IMR-90 (cell line): ENCODE measurements at regions not wholly inside any gene's neighbourhood (a gene's known extent, or its start where the extent isn't known, plus 50 kb on each side); places are given as distances from the start of the nearest gene placed in this dataset.

ENCODE experiments used
- BHLHE40 ChIP-seq: fragments of 150-350 bp; IDR thresholded peaks from 2 replicates; pipeline ENCODE4 v1.6.1; 2016; ENCODE audit warnings: mild to moderate bottlenecking, low read depth, low read length
- CEBPB ChIP-seq: IDR thresholded peaks from 2 replicates; pipeline ENCODE4 v1.6.1; 2012; ENCODE audit warnings: low read depth, low read length, improper control_type of control experiment
- CHD1 ChIP-seq: IDR thresholded peaks from 2 replicates; pipeline ENCODE4 v1.6.1; 2012; ENCODE audit warnings: low read depth, low read length, improper control_type of control experiment
- FOS ChIP-seq: fragments of 150-350 bp; IDR thresholded peaks from 2 replicates; pipeline ENCODE4 v1.6.1; 2016; ENCODE audit warnings: low read depth, low read length
- MAFK ChIP-seq: IDR thresholded peaks from 2 replicates; pipeline ENCODE4 v1.6.1; 2012; ENCODE audit warnings: low read depth, low read length, improper control_type of control experiment
- MAZ ChIP-seq: IDR thresholded peaks from 2 replicates; pipeline ENCODE4 v1.6.1; 2012; ENCODE audit warnings: low read depth, mild to moderate bottlenecking, low read length, improper control_type of control experiment, moderate library complexity, borderline replicate concordance
- MXI1 ChIP-seq: IDR thresholded peaks from 2 replicates; pipeline ENCODE4 v1.6.1; 2012; ENCODE audit warnings: low read depth, mild to moderate bottlenecking, low read length, moderate library complexity, borderline replicate concordance
- POLR2A ChIP-seq: IDR thresholded peaks from 2 replicates; pipeline ENCODE4 v1.6.1; 2012; ENCODE audit warnings: mild to moderate bottlenecking, low read depth, low read length
- RCOR1 ChIP-seq: IDR thresholded peaks from 2 replicates; pipeline ENCODE4 v1.6.1; 2012; ENCODE audit warnings: mild to moderate bottlenecking, low read length, improper control_type of control experiment; ENCODE audit not compliant: insufficient replicate concordance
- RFX5 ChIP-seq: IDR thresholded peaks from 2 replicates; pipeline ENCODE4 v1.8.0; 2012; ENCODE audit warnings: low read depth, mild to moderate bottlenecking, low read length, moderate library complexity
- SMC3 ChIP-seq: fragments of 150-350 bp; IDR thresholded peaks from 2 replicates; pipeline ENCODE4 v1.6.1; 2016; ENCODE audit warnings: low read depth, mild to moderate bottlenecking, antibody characterized with exemption, low read length, moderate library complexity
- TF ChIP-seq, protein P1 (sequence below): conservative IDR thresholded peaks from 2 replicates; pipeline ENCODE4 v1.5.1; 2012; ENCODE audit warnings: mild to moderate bottlenecking, low read depth, low read length, improper control_type of control experiment
- TF ChIP-seq, protein P2 (sequence below): fragments of 150-350 bp; IDR thresholded peaks from 2 replicates; pipeline ENCODE4 v1.6.1; 2016; ENCODE audit warnings: low read depth, mild to moderate bottlenecking, low read length, moderate library complexity, borderline replicate concordance
- TF ChIP-seq, protein P3 (sequence below): fragments of 150-350 bp; IDR thresholded peaks from 2 replicates; pipeline ENCODE4 v1.6.1; 2017; ENCODE audit warnings: mild to moderate bottlenecking, antibody characterized with exemption, low read length, low read depth

DNA sequence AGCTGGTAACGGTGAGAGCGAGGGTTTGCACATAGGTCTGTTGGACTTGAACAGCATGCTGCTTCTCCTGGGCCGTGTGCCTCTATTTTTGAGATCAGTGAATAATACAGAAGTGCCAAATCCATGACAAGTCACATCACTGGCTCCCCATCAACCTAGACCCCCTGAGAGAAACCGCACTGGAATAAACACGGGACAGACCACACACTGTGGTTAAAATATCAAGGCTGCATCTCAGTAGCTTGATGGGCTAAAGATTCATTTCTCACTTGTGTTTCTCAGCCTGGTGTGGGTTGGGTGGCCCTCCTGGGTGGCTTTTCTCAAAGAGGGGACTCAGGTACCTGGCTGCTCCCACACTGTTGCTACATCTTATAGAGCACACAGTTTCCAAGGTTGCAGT is 191.0 kb downstream of the DICER1 start:
- TF ChIP-seq, protein P1, sequence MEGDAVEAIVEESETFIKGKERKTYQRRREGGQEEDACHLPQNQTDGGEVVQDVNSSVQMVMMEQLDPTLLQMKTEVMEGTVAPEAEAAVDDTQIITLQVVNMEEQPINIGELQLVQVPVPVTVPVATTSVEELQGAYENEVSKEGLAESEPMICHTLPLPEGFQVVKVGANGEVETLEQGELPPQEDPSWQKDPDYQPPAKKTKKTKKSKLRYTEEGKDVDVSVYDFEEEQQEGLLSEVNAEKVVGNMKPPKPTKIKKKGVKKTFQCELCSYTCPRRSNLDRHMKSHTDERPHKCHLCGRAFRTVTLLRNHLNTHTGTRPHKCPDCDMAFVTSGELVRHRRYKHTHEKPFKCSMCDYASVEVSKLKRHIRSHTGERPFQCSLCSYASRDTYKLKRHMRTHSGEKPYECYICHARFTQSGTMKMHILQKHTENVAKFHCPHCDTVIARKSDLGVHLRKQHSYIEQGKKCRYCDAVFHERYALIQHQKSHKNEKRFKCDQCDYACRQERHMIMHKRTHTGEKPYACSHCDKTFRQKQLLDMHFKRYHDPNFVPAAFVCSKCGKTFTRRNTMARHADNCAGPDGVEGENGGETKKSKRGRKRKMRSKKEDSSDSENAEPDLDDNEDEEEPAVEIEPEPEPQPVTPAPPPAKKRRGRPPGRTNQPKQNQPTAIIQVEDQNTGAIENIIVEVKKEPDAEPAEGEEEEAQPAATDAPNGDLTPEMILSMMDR = no peak
- TF ChIP-seq BHLHE40 = no peak
- TF ChIP-seq CHD1 = no peak
- TF ChIP-seq, protein P2, sequence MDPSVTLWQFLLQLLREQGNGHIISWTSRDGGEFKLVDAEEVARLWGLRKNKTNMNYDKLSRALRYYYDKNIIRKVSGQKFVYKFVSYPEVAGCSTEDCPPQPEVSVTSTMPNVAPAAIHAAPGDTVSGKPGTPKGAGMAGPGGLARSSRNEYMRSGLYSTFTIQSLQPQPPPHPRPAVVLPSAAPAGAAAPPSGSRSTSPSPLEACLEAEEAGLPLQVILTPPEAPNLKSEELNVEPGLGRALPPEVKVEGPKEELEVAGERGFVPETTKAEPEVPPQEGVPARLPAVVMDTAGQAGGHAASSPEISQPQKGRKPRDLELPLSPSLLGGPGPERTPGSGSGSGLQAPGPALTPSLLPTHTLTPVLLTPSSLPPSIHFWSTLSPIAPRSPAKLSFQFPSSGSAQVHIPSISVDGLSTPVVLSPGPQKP = no peak
- TF ChIP-seq CEBPB = no peak
- no peak for TF ChIP-seq RFX5
- no peak for TF ChIP-seq MAZ
- TF ChIP-seq POLR2A = no peak
- TF ChIP-seq SMC3 = no peak
- no peak for TF ChIP-seq MXI1
- no peak for TF ChIP-seq RCOR1
- TF ChIP-seq, protein P3, sequence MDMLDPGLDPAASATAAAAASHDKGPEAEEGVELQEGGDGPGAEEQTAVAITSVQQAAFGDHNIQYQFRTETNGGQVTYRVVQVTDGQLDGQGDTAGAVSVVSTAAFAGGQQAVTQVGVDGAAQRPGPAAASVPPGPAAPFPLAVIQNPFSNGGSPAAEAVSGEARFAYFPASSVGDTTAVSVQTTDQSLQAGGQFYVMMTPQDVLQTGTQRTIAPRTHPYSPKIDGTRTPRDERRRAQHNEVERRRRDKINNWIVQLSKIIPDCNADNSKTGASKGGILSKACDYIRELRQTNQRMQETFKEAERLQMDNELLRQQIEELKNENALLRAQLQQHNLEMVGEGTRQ = no peak
- no peak for TF ChIP-seq MAFK
- no peak for TF ChIP-seq FOS
